ENCODE measurements at regions not wholly inside any gene's neighbourhood (a gene's known extent, or its start where the extent isn't known, plus 50 kb on each side); places are given as distances from the start of the nearest gene placed in this dataset.
"Not testable (repeated sequence)": the region's sequence is repeated elsewhere in the genome, so short reads cannot be mapped to it uniquely, and the experiment has no call there.

DNA sequence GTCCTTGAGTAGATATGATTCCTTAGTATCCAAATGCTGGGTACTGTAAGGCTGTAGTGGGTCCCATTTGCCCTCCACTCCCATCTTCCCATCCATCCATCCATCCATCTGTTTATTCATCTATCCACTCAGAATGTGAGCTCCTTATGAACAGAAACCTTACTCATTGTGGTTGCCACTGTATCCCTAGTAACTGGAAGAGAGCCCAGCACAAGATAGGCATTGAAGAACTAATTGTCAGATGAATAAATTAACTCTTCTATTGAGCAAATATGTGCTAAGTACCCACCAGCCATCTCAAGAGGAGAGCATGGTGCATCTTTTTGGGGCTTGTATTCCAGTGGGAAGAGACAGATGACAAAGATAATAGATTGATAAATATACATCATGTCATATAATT, 86.4 kb upstream of the SEZ6L start:
- Mint-ChIP-seq H3K9me3 (ENCODE audit: low read depth) (no peaks in the 10 kb centered on the region), H3K27ac (no peak overlapping the region), H3K36me3 (no peaks in the 10 kb centered on the region), H3K4me3 (no peak overlapping the region), H3K4me1 (no peaks in the 10 kb centered on the region), H3K27me3 (no peaks in the 10 kb centered on the region)
- CTCF ChIA-PET: no interaction called here
- ATAC-seq: no peak
- DNase-seq: no peak

DNA sequence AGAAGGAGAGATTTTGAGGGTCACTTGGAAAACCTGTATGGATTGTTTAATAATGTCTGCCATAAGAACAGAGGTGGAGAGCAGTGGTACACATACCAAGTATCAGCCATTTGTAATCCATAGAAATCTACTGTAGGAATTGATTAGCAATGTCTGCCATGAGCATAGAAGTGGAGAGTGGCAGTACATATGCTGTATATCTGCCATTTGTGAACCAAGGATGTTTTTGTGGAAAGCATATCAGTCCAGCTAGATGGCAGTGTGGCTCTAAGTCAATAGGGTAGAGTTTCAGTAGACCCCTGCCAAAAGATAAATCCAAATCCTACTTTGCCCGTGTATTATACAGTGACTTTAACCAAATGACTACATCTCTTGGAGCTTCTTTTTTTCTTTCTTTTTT, 82.9 kb upstream of the SEZ6L start:
- CTCF ChIA-PET: interaction anchor here (0.7 kb wide), 1 partner anchor 246 kb away, joined by 4 read pairs; no protein-coding TSS in a partner anchor
- Mint-ChIP-seq H3K27ac (no peak overlapping the region), H3K27me3 (peaks cover under 1% of the 10 kb centered on the region), H3K4me3 (no peak overlapping the region), H3K4me1 (no peaks in the 10 kb centered on the region), H3K9me3 (ENCODE audit: low read depth) (no peaks in the 10 kb centered on the region), H3K36me3 (no peaks in the 10 kb centered on the region)
- no peak for DNase-seq
- no peak for ATAC-seq

GRCh38 chr22:26087816-26088215, 81.4 kb upstream of the SEZ6L start:
- H3K27me3 Mint-ChIP-seq: peaks cover 3% of the 10 kb centered on the region
- H3K4me3 Mint-ChIP-seq: no peak overlapping the region
- H3K9me3 Mint-ChIP-seq (ENCODE audit: low read depth): no peaks in the 10 kb centered on the region
- no peaks in the 10 kb centered on the region for H3K4me1 Mint-ChIP-seq
- ATAC-seq (no peak), DNase-seq (no peak)
- CTCF ChIA-PET: no interaction called here
- H3K36me3 Mint-ChIP-seq: no peaks in the 10 kb centered on the region
- H3K27ac Mint-ChIP-seq: no peak overlapping the region

DNA sequence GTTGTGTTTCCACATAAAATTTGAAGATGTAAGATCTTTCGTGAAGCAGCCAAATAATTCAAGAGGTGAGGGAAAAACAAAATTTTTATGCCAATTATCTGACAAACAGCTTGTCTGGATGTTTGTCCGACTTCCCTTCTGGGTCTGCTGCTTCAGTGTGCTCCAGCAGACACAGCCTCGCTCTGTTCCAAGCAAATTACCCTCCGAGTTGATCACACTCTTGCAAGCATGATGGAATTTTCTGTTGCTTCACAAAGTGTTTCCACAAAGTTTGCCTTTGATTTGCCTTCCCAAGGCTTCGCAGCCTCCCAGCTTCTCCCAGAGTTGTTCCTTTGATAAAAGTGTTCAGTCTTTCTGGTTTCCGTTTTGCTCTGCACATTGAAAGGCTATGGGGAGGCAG, 78.4 kb upstream of the SEZ6L start:
- H3K9me3 Mint-ChIP-seq (ENCODE audit: low read depth): no peaks in the 10 kb centered on the region
- CTCF ChIA-PET: no interaction called here
- DNase-seq: no peak

DNA sequence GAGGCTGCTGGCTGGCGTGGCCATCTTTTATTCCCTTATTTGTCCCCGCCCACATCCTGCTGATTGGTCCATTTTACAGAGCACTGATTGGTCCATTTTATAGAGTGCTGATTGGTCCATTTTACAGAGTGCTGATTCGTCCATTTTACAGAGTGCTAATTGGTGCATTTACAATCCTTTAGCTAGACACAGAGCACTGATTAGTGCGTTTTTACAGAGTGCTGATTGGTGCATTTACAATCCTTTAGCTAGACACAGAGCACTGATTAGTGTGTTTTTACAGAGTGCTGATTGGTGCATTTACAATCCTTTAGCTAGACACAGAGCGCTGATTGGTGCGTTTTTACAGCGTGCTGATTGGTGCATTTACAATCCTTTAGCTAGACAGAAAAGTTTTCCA, 74.8 kb upstream of the SEZ6L start:
- H3K27ac Mint-ChIP-seq; H3K9me3 Mint-ChIP-seq (ENCODE audit: low read depth); H3K4me1 Mint-ChIP-seq; ATAC-seq; H3K36me3 Mint-ChIP-seq; CTCF ChIA-PET; DNase-seq; H3K4me3 Mint-ChIP-seq; H3K27me3 Mint-ChIP-seq: not testable (repeated sequence)

More for the DNA sequence above, 78.4 kb upstream of the SEZ6L start:
- Mint-ChIP-seq H3K27ac (no peak overlapping the region), H3K36me3 (no peaks in the 10 kb centered on the region), H3K4me3 (no peak overlapping the region), H3K27me3 (peaks cover 3% of the 10 kb centered on the region), H3K4me1 (no peaks in the 10 kb centered on the region)
- ATAC-seq: no peak

- Mint-ChIP-seq H3K4me1 (no peaks in the 10 kb centered on the region), H3K9me3 (ENCODE audit: low read depth) (no peaks in the 10 kb centered on the region), H3K4me3 (no peak overlapping the region), H3K27me3 (peaks cover 5% of the 10 kb centered on the region), H3K36me3 (no peaks in the 10 kb centered on the region), H3K27ac (no peak overlapping the region)
- DNase-seq (no peak), ATAC-seq (no peak)
- CTCF ChIA-PET: no interaction called here
Observed at GRCh38 chr22:26095256-26095956, 73.9 kb upstream of the SEZ6L start.

GRCh38 chr22:26097411-26097810, 71.9 kb upstream of the SEZ6L start:
- no peak for DNase-seq
- CTCF ChIA-PET: interaction anchor here (0.6 kb wide), 1 partner anchor 268 kb away, joined by 3 read pairs; no protein-coding TSS in a partner anchor
- H3K36me3 Mint-ChIP-seq: no peaks in the 10 kb centered on the region
- no peak overlapping the region for H3K4me3 Mint-ChIP-seq
- ATAC-seq: no peak
- no peak overlapping the region for H3K27ac Mint-ChIP-seq
- no peaks in the 10 kb centered on the region for H3K4me1 Mint-ChIP-seq
- peaks cover 2% of the 10 kb centered on the region for H3K27me3 Mint-ChIP-seq
- H3K9me3 Mint-ChIP-seq (ENCODE audit: low read depth): no peaks in the 10 kb centered on the region

DNA sequence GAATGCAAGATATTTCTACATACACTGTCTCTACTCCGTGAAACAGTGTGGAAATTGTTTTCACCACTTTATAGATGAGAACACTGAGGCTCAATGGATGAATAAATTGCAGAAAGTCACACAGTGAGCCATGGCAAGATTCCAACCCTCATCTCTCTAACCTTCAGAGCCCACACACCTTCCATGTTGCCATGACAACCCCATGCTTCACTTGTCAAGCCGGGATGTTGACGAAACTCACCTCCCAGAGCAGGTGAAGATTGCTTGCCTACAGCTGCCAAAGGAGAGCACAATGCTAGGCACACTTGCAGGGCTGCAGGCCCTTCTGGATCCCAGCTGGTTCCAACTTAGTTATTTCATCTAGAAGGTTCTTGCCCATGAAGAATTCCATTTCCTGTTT, 71.4 kb upstream of the SEZ6L start:
- H3K4me1 Mint-ChIP-seq: no peaks in the 10 kb centered on the region
- H3K4me3 Mint-ChIP-seq: no peak overlapping the region
- CTCF ChIA-PET: interaction anchor here (0.6 kb wide), 1 partner anchor 268 kb away, joined by 3 read pairs; no protein-coding TSS in a partner anchor
- DNase-seq: no peak
- H3K27ac Mint-ChIP-seq: no peak overlapping the region
- no peaks in the 10 kb centered on the region for H3K36me3 Mint-ChIP-seq
- H3K9me3 Mint-ChIP-seq (ENCODE audit: low read depth): no peaks in the 10 kb centered on the region
- peaks cover 2% of the 10 kb centered on the region for H3K27me3 Mint-ChIP-seq
- no peak for ATAC-seq

- no peaks in the 10 kb centered on the region for H3K4me1 Mint-ChIP-seq
- no peak overlapping the region for H3K4me3 Mint-ChIP-seq
- CTCF ChIA-PET: no interaction called here
- no peak overlapping the region for H3K27ac Mint-ChIP-seq
- no peaks in the 10 kb centered on the region for H3K27me3 Mint-ChIP-seq
- ATAC-seq (no peak), DNase-seq (no peak)
- no peaks in the 10 kb centered on the region for H3K36me3 Mint-ChIP-seq
- no peaks in the 10 kb centered on the region for H3K9me3 Mint-ChIP-seq (ENCODE audit: low read depth)
Observed at GRCh38 chr22:26103023-26103422, 66.2 kb upstream of the SEZ6L start.

GRCh38 chr22:26106412-26106811, 62.9 kb upstream of the SEZ6L start:
- Mint-ChIP-seq H3K36me3 (no peaks in the 10 kb centered on the region), H3K4me1 (no peaks in the 10 kb centered on the region), H3K27ac (no peak overlapping the region), H3K4me3 (no peak overlapping the region), H3K9me3 (ENCODE audit: low read depth) (no peaks in the 10 kb centered on the region), H3K27me3 (no peaks in the 10 kb centered on the region)
- CTCF ChIA-PET: no interaction called here
- no peak for DNase-seq
- ATAC-seq: no peak

- CTCF ChIA-PET: no interaction called here
- DNase-seq: no peak
- H3K36me3 Mint-ChIP-seq: no peaks in the 10 kb centered on the region
- H3K4me1 Mint-ChIP-seq: no peaks in the 10 kb centered on the region
- no peaks in the 10 kb centered on the region for H3K9me3 Mint-ChIP-seq (ENCODE audit: low read depth)
- no peak for ATAC-seq
- no peak overlapping the region for H3K27ac Mint-ChIP-seq
- no peak overlapping the region for H3K4me3 Mint-ChIP-seq
- no peaks in the 10 kb centered on the region for H3K27me3 Mint-ChIP-seq
Observed at GRCh38 chr22:26109686-26110315, 59.5 kb upstream of the SEZ6L start.

DNA sequence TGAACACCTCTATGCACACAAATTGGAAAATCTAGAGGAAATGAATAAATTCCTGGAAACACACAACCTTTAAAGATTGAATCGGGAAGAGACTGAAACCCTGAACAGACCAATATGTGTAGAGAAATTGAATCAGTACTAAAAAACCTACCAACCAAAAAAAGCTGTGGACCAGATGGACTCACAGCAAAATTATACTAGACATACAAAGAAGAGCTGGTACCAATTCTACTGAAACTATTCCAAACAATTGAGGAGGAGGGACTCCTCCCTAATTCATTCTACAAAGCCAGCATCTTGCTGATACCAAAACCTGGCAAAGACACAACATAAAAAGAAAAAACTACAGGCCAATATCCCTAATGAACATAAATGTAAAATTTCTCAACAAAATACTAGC, 54.4 kb upstream of the SEZ6L start:
- Mint-ChIP-seq H3K4me1 (no peaks in the 10 kb centered on the region), H3K9me3 (ENCODE audit: low read depth) (no peaks in the 10 kb centered on the region), H3K4me3 (no peak overlapping the region), H3K36me3 (no peaks in the 10 kb centered on the region), H3K27me3 (peaks cover 4% of the 10 kb centered on the region), H3K27ac (no peak overlapping the region)
- CTCF ChIA-PET: no interaction called here
- no peak for ATAC-seq
- DNase-seq: no peak

DNA sequence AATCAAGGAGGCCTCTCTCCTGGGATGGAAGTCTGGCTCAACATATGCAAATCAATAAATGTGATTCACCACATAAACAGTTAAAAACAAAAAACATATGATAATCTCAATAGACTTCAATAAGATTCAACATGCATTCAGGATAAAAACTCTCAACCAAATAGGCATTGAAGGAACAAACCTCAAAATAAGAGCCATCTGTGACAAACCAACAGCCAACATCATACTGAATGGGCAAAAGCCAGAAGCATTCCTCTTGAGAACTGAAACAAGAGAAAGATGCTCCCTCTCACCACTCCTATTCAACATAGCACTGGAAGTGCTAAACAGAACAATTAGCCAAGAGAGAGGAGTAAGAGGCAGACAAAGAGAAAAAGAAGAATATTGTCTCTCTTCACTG, 54.0 kb upstream of the SEZ6L start:
- Mint-ChIP-seq H3K4me3 (no peak overlapping the region), H3K27ac (no peak overlapping the region), H3K27me3 (peaks cover 4% of the 10 kb centered on the region), H3K9me3 (ENCODE audit: low read depth) (no peaks in the 10 kb centered on the region), H3K36me3 (no peaks in the 10 kb centered on the region), H3K4me1 (no peaks in the 10 kb centered on the region)
- DNase-seq (no peak), ATAC-seq (no peak)
- CTCF ChIA-PET: no interaction called here

All from activated CD8-positive, alpha-beta memory T cell treated with anti-CD3 and anti-CD28 coated beads, Interleukin-2, amount 10 ng/mL, durations not matched to agents 7 days and 5 days (primary cell).